Activated CD4-positive, alpha-beta T cell treated with anti-CD3 and anti-CD28 coated beads, Interleukin-2, amount 50 U/mL, for 24 hours (primary cell): ENCODE measurements at regions not wholly inside any gene's neighbourhood (a gene's known extent, or its start where the extent isn't known, plus 50 kb on each side); places are given as distances from the start of the nearest gene placed in this dataset.
"Not testable (repeated sequence)": the region's sequence is repeated elsewhere in the genome, so short reads cannot be mapped to it uniquely, and the experiment has no call there.

Experiments
- DNase-seq, 2 donors: peaks; one replicate each; pipeline ENCODE4 v3.0.0-alpha.2; 2020; ENCODE audit warnings: low read depth in 1 of 2, low spot score in 1 of 2

DNA sequence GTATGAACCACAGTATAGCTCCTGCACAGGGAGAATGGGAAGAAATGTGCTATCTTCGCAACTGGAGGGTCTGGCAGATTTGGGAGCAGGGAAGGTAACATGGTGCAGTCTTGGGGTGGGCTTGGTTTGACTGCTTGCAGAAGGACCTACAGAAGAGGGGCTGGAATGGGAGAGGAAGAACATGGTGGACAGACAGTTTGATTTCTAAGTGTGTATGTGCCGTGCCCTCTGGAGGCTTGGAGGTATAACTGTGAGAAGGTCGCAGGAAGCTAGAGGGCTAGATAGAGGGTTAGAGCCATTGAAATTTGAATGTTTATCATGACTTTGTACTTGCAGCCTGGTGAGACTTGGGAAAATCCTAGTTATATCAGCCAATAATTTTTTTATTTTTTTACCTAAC, 169.2 kb downstream of the SQOR start:
- DNase-seq, result no peak

DNA sequence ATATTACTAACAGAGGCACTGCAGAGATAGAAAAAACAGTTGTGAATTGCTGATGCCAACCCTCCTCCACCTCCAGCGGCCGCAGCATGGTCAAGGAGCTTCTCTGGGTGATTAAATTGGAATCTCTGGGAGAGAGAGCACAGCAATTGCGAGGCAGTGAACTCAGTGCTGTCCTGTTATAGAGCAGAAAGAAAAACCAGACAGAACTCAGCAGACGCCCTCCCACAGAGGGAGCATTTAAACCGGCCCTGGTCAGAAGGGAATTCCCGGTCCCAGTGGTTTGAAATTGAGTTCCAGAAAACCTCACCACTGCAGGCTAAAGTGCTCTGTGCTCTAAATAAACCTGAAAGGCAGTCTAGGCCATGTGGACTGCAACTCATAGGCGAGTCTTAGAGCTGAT, 175.4 kb downstream of the SQOR start:
- no peak for DNase-seq

DNA sequence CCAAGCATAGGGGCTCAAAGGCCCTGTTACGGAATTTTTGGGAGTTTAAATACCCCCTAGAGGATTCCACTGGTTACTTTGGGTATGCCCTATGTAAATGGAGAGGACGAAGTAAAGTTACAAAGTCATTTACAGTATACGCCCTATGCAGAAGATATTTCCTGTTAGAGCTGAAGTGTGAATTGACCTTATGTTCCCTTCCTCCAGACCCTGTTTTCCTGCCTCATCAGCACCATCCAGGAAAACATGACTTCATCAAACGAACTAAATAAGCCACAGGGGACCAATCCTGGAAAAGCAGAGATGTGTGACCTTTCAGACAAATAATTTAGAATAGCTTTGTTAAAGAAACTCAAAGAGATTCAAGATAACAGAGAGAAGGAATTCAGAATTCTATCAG, 177.4 kb downstream of the SQOR start:
- no peak for DNase-seq

DNA sequence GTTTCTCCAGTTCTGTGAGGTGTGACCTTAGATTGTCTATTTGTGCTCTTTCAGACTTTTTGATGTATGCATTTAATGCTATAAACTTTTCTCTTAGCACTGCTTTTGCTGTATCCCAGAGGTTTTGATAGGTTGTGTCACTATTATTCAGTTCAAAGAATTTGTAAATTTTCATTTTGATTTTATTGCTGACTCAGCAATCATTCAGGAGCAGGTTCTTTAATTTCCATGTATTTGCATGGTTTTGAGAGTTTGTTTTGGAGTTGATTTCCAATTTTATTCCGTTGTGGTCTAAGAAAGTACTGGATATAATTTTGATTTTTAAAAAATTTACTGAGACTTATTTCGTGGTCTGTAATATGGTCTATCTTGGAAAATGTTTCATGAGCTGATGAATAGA, 182.7 kb downstream of the SQOR start:
- not testable (repeated sequence) for DNase-seq

DNA sequence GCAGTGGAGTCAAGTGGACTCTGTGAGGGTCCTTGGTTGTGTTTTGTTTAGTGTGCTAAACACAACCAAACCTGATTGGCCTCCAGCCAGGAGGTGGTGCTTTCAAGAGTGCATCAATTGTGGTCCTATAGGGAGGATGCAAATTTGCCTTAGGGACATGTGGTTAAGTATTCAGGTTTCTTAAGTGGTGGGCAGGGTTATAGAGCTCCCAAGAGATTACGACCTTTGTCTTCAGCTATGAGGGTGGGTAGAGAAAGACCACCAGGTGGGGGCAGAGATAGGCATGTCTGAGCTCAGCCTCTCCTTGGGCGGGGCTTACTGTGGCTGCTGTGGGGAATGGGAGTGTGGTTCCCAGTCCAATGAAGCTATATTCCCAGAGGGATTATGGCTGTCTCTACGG, 186.6 kb downstream of the SQOR start:
- no peak for DNase-seq

DNA sequence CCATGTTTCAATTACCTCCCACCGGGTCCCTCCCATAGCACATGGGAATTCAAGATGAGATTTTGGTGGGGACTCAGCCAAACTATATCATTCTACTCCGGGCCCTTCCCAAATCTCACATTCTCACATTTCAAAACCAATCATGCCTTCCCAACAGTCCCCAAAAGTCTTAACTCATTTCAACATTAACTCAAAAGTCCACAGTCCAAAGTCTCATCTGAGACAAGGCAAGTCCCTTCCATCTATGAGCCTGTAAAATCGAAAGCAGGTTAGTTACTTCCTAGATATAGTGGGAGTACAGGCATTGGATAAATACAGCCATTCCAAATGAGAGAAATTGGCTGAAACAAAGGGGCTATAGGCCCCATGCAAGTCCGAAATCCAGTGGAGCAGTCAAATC, 188.1 kb downstream of the SQOR start:
- DNase-seq, result not testable (repeated sequence)

DNA sequence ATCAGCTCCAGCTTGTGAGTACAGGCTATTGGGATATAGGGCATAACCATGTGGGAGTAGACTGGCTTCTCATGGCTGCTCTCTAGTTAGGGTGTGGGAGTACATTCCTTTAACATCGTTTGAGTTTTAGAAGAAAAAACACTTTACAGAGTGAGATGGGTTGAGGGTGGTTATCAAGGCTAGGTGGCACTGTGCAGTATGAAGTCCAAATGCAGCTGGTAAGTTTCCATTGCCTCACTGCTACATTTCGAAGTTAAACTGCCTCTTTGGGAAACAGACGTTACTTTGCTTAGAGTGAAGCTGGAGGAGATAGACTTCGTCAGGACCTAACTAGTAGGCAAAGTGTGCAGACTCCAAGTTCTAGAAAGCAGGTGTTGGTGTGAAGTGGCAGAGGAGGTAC, 192.4 kb downstream of the SQOR start:
- no peak for DNase-seq

DNA sequence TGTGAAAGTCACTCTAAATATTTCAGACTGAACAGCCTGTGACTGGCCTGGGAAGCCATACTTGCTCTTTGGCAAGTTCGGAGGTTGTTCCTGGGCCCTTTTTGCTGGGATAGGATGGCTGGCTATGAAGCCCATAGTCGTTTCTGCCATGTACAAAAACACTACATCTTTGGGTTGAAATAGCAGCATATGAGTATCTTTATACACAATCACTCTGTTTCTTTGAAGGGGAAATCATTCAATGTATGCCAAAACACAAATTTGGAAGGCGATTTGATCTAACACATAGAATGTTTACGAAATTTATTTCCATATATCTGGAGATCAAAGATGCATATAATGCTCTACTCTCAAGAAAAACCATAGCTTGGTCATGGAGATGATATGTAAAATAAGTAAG, 192.9 kb downstream of the SQOR start:
- no peak for DNase-seq

DNA sequence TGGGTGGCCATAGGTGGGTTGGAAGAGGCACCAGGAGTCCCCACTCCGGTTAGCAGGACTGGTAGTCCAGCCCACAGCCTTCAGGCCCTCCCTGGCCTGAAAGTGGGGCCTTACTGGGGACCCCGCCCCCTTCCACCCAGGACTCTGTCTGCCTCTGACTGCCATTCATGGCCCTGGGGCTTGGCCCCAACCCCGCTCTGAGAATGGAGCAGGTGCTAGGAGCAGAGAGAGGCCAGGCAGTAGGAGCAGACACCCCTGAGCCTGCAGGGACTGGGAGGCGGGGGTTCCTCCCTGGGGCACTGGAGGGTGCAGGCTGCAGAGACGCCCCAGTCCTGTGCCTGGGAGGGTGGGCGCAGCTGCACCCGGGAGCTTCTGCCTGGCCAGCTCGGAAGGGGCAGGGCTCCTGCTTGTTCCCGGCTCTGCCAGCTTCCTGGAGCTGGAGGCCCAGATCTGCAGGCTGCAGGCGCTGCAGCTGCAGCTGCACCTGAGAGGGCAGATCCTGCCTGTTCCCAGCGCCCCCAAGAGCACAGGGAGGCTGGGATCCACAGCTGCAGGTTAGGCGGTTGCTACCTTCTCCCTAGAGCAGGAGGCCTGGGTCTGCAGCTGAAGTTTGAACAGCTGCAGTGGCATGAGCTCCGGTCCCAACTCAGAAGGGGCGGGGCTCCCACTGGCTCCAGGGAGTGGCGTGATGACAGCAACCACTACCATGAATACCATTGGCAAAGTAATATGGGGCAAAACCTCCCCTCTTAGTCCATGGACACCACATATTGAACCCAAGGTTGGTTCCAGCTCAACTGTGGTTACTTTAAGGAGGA, 194.7 kb downstream of the SQOR start:
- DNase-seq, result no peak

DNA sequence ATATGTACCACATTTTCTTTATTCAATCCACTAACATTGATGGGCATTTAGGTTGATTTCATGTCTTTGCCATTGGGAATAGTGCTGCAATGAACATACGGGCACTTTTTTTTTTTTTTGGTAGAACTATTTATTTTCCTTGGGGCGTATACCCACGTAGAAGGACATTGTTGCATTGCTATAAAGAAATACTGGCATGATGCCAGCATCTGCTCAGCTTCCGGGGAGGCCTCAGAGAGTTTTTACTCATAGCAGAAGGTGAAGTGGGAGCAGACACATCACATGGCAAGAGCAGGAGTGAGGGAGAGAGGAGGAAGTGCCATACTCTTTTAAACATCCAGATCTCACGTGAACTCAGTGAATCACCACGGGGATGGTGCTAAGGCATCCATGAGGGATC, 197.0 kb downstream of the SQOR start:
- no peak for DNase-seq

DNA sequence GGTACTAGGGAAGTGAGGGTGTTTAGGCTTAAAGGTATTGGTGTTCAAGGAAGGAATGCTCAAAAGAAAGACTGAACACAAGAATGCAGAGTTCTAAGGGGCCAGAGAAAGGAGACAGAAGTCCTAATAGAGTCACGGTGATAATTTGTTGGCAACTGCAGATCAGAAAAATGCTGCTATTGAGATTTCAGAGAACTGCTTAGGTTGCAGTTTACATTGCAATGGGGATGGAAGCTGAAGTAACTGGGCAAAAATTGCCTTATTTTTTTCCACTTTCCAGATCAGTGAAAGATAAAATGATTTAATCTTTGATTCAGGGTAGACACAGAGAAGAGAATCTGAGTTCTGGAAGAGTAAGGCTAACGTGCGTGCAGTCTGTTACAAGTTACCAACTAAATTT, 199.8 kb downstream of the SQOR start:
- no peak for DNase-seq

DNA sequence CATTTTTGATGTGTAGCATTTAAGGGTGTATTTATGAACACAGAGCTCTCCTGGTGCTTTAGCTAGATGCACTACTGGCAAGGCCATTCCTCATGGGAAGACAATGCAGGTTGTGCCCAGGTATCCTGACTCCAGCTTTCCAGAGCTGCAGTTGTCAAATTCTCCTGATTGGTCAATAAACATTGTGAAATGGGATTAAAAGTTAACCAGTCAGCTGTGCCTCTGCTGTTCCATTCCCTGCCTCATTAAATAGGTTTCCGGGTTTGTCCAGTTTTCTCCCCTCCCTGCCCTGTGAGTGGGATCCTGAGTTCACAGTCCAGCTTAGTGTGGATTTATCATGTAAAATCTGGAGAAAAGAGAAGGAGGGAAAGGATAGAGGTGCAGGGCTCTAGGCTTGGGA, 207.3 kb downstream of the SQOR start:
- no peak for DNase-seq

DNA sequence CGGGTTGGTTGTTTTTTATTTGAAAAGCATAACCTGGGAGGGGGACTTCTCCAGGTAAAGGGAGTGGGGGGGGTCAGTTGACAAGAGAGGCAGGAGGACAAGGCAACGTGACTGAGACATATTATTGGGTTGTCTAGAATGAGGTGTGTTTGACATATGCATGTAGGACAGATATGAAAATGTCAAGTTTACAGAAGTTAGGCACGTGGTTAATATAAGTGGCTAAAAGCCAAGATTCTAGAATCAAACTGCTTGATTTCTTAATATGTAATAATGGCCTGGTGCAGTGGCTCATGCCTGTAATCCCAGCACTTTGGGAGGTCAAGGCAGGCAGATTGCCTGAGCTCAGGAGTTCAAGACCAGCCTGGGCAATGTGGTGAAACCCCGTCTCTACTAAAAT, 212.8 kb downstream of the SQOR start:
- DNase-seq, result no peak

DNA sequence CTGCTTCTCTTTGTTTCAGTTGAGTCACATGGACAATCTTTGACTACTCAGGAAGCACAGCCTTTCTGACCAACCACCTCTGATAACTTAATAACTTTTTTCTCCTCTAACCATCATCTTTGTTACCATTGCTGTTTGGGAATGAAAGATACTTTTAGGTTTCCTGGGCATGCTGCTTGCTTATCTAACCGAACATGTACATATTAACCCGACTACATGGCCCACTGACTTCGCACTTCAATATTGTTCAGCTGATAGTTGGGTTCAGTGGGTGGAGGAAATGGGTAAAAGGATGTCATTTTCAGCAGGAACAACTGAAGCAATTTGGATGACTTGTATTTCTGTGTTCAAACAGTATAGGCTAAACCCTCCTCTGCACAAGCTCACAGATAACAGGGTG, 214.3 kb downstream of the SQOR start:
- no peak for DNase-seq

DNA sequence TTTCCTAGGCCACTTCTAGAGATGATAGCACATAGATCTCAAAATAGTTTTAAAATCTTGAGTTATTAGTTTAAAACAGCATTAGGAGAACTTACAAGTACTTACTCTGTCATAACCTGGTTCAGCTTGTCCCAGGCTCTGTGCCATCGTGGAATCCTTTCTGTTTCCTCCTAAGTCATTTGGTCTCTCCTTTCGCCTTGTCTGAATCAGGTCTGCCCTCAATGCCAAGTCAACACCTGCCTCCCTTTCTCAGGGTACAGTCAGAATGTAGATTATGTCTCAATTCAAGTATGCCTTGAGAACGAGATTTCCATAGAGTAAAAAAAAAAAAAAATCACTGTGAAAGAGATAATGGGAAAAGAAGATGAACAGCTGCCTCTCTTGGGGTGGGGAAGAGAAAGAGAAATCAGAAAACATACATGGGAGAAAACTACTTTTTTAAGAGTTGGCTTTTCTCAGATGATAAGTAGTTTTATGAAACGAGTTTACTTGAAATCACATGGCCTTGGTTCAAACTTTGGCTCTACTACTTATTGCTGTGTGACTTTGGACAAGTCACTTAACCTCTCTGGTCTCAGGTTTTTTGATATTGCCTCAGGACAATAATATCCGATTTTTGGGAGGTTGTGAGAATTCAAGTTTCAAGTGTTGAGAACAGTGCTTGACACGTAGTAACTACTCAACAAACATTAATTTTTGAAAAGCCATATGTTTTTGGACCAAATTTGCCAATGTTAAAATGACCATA, 219.8 kb downstream of the SQOR start:
- no peak for DNase-seq

DNA sequence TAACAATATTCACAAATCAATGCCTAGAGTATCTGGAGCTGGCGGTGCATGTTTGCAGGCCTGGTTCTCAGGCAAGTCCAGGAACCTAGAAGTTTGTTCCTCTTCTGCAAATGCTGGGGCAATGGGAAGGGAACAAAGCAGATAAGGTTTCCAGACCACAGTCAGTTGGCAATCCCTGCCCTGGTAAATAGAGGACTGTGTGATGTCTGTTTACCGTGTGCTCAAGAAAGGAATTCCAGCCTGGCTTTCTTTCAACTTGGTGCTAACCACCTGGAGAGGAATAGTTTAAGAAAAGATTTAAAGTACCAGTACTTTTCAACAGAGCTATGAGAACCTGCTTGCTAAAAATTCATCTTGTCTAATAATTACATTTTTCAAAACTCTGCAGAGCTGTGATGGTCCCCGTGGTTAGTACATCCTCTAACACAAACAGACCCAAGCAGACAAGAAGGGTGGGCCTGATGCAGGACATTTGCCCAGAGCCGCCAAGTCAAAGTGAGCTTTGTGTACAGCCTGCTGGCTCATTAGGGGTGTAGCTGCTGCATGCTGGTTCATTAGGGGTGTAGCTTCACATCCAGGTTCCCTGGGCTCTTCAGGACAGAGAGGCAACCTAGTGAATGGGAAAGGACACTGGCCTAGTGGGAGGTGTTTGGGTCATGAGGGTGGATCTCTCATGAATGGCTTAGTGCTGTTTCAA, 220.5 kb downstream of the SQOR start:
- no peak for DNase-seq

DNA sequence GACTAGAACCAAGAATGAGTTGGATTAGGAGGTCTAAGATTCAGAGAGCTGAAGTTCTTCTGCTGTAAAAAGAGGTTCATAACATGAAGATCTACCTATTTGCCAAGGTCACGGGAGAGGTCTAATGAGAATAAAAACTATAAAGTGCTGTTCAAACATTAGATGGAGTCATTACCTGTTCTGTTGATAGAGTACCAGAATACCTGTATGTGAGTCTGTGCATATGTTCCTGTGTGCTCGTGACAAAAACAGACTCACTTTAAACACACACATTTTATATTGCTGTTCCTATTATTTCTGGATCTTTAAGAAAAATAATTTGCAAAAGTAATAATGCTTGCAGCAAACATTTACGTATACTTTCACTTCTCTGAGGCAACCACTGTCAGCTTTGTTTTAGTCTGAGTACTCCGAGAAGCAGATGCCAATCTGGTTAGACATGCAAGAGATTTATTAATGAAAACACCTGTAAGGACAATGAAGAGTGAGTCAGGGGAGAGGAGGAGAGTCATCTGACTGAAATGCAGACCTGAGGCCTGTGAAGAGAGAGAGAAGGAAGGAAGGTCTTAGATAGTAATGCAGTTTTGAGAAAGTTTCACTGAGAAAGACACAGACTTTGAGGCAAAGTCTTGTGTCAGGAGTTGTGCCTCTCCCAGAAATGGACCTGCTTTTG, 221.2 kb downstream of the SQOR start:
- DNase-seq, result no peak

DNA sequence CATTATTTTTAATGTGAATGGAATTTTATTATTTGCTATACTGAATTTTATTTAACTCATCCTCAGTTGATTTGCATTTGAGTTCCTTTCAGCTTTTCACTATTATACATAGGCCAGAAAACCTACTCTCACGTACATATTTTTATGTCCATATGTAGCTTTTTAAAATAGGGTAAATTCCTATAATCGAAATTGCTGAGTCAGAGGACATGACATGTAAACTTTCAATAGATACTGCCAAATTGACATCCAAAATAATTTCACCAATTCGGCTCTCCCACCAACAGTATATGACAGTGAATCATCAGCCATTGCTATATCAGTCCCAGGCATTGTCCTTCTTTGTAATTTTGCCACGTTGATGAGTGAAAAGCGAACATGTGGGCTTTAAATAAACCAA, 222.5 kb downstream of the SQOR start:
- no peak for DNase-seq

DNA sequence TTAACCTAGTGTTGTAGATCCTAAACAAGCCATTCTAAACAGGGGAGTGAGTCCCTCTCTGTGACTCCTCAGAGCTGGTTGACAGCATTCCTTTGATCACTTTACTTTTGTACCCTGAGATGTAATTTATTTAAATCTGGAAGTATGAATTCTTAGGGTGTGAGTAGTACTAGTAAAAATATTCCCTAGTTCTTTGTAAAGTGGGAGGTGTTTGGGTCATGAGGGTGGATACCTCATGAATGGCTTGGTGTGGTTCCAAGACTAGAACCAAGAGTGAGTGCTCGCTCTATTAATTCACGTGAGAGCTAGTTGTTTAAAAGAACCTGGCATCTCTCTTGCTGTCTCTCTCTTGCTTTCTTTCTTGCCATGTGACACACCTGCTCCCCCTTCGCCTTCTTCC, 223.7 kb downstream of the SQOR start:
- DNase-seq, result no peak

DNA sequence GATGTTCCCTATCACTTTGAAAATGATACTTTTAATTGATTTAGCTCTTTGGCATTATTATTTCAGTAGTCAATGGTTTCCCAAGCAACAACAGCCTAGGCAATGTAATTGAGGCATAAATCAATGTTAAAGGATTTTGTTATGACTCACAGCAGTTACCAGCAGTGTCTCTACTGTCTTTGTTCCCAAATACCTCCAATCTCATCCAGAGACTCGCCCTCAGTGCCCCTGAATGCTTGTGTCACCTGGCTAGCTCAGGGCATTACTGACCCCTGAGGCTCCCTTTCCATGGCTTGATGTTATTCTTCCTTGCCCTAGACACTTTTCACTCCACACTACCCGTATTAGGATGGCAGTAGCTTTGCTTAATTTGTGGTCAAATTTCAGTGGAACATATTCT, 227.2 kb downstream of the SQOR start:
- no peak for DNase-seq

DNA sequence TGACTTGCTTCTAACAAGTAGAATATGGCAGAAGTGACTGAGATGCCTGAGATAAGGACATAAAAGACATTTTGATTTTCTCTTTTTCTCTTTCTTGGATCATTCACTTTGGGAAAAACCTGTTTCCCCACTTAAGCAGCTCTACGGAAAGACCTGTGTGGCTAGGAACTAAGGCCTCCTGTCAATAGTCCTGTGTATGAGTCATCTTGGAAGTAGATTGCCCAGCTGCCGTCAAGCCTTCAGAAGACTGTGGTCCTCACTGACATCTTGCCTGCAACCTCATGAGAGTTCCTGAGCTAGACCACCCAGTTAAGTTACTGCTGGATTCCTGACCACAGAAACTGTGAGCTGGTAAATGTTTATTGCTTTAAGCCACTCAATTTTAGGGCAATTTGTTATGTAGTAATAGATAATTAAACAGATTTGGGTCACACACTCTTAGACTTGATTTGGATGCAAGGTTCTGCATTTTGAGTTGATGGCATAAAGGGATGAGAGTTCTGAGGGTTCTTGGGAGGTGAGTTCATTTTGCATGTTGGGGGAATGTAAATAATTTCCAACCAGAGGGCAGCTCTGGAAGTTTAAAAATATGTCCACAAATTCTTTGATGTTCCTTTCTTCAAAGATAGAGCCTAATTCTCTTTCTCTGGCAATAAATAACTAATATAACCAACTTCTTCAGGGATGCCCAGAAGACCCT, 229.2 kb downstream of the SQOR start:
- DNase-seq, result no peak
